RPMI8226 (cell line): ENCODE measurements at regions not wholly inside any gene's neighbourhood (a gene's known extent, or its start where the extent isn't known, plus 50 kb on each side); places are given as distances from the start of the nearest gene placed in this dataset.

Experiments used
- DNase-seq: peaks from one replicate; pipeline ENCODE4 v3.0.0-alpha.2; 2015

DNA sequence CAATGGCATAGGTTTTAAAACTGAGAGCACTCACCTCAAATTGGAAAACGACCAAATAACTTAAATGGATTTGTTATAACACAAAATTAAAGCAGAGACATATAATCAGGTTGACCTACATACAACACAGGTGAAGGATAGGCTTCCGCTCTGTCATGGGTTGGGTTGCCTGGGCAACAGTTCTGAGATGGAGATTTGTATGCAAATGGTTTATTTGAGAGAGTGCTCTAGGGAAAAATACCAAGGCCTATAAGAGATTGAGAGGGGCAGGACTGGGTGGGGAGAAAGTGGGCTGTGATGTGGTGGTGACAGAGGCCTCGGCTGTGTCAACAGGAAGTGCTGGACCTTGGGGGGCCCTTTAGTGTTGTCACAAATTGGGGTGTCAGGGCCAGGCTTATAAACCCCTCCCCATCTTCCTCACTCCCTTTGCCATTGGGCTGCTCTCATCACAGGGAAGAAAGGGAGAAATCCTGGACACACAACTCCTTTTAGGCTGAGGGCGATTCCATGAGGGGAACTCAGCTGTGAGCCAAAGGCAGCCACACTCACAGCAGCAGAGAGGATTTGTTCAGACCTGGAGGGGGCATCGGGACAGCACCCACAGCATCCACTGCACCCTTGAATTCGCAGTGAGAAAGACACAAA is 105.4 kb upstream of the LYZL1 start:
- DNase-seq = no peak

DNA sequence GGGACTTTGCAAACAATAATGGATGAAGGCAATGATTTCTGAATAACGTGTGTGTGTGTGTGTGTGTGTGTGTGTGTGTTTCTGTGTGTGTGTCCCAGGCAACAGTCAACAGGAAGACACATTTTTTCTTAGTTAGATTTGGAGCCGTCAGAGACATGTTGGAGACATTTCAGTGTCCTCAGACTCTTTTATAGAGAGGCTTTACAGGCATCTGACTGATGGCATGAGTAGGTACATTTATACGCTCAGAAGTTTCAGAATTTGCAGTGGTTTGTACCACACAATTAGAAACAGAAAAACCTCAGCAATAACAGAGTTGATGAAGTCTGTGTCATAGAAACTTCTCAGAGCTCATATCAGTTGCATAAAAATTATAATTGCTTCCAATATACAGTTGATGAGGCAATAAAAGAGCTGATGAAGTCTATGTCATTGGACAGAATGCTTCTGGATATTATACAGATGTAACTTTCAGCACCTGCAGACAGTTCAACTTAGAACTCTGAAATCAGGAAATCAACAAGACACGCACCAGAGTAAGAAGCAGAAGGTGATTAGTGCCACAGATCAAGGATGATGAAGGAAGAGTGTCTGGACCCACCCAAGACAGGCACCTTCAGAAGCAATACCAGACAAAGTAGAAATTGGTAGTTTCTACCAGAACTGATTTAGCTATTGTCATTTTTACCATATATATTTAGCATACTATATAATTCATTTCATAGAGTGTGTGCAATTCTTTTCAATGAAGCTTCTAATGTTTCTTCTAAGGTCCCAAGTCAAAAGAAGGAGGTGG is 104.5 kb upstream of the LYZL1 start:
- DNase-seq = no peak

DNA sequence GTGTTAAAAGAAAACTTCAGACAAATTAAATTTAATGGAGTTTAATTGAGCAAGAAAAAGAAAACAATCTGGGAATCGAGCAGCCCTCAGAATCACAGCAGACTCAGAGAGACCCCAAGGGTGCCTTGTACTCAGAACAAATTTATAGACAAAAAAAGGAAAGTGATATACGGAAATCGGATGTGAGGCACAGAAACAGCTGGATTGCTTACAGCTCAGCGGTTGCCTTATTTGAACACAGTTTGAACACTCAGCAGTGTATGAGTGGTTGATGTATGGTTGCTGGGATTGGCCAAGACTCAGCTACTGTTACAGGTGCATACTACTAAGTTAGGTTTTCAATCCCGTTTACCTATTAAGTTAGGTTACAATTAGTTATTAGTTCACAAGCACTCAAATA is 103.8 kb upstream of the LYZL1 start:
- DNase-seq = no peak

DNA sequence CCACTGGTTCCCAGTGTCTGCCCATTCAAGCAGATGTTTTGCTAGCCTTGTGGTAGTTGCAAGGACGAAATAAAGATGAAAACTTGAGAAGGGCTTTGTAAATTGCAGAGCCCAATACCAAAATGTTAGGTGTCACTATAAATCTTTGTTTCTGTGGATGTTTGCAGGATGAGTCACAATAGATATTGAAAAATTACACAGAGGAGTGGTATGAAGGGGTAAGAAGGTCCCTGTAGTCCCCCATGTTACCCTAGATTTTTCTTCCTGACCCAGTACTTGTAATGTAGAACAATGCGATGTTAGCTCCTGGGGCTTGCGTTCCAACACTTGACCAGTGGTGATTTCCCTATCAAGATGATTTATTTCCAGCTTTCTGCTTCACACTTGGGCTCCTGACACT is 102.6 kb upstream of the LYZL1 start:
- no peak for DNase-seq

DNA sequence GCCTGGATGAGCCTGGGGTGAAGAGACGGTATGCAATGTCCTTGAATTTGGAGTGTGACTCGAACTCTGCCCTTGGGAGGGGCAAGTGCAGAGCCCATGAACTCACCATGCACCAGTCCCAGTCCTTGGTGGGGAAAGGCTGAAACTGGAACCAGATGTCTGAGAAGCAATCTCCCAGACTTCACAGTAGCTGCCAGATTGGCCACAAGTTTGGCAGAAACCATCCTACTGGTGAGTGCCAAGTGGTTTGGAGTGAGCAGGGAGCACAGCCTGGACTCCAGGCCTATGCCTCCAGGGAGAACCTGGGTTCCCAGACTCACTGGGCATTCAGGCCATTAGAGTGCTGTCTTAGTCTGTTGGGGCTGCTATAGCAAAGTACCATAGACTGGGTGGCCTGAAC is 99.6 kb upstream of the LYZL1 start:
- DNase-seq = no peak

DNA sequence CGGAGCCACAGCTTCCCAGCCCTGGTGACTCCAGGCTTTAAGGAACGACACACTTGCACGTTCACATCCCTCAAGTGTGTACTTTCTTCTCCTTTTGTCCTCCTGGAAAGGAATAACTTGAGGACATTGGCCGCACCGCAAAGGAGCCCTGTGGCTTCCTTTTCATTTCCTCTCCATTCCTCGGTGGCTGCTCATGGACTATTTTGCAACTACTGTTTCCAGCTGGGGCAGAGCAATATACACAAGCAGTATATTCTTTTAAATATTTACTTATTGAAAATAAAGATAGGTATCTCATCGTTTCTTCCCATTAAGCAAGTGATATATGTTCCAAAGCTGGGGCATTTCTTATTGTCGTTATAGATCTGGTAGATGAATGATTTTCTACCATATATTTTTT is 97.2 kb upstream of the LYZL1 start:
- DNase-seq = no peak

DNA sequence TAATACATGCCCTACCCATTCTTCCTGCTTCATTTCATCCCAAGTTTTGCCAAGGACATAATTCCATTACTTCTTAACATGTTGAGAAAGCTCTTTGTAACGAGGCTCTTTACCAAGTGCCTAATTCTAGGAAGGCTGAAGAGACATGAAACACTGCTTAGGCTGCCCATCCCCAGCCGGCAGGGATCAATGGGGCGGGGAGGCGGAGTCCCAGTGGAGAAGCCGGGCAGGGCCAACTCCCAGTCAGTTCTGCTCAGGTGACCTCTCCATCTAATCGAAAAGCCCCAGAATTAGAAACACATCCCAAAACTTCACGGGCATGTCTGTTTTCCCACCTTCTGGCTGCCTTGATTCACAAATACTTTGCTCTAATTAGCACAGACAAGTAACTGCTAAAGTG is 89.5 kb upstream of the LYZL1 start:
- no peak for DNase-seq

DNA sequence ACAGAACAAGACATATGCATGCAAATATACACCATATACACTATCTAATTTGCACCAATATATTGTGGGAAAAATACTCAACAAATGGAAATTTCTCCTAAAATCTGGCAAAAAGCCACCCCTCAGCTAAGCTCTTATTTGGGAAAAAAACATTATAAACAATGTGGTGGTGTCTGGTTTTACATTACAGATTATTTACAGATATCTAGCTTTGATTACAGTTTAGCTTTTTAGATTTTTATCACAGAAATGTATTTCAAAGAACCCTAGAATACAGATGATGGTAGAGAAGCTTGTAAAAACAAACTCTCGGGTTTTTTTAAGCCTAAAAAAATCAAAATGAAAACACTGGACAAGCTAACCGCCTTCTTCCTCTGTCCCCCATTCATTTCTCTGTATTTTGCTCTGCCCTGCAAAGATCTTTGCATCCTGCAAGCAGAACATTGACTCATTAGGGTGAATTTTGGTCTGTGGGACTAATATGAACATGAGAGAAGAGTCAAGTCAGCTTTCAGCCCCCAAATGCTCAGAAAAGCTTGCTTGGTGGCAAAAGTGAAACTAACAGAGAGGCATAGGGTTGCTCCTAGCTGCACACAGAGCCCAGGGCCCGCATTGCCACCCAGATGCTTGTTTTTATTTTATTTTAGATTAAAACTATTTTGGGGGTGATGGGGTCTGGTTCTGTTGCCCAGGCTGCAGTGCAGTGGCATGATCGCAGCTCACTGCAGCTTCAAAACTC is 88.8 kb upstream of the LYZL1 start:
- peak; percentile 4 for DNase-seq

DNA sequence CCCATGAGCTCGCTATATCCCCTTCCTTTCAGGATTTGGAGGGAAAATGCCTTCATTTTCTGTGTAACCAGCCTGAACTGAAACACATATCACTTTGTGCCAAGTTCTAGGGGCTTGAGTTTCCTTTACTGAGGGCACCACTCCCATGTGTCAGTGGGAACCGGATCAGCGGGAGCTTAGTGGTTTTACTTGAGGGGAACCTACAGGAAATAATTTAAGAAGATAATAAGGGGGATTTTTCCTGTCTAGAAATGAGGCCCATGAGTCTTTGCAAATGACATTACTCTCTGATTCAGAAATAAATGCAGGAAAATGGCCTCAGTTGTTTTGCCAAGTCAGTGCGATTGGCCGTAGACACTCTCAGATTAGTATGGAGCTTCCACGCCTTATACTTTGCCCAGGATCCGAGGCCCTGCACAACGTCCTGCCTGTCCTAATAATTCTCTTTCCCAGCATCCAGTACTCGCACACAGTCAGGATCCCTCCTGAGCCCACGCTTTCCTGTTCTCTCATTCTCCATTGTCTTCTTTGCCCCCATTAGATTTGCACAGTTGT is 86.4 kb upstream of the LYZL1 start:
- DNase-seq = no peak

DNA sequence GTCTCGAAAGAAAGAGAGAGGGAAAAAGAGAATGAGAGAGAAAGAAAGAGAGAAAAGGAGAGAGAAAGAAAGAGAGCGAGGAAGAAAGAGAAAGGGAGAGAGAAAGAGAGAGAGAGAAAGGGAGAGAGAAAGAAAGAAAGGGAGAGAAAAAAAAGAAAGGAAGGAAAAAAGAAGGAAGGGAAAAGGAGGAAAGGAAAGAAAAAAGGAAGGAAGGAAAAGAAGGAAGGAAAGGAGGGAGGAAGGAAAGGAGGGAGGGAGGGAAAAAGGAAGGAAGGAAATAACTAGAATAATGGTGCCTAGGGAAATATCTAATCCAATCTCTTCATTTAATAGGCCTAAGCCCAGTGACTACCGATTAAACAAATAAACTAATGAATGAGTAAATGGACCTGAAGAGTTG is 85.4 kb upstream of the LYZL1 start:
- no peak for DNase-seq

DNA sequence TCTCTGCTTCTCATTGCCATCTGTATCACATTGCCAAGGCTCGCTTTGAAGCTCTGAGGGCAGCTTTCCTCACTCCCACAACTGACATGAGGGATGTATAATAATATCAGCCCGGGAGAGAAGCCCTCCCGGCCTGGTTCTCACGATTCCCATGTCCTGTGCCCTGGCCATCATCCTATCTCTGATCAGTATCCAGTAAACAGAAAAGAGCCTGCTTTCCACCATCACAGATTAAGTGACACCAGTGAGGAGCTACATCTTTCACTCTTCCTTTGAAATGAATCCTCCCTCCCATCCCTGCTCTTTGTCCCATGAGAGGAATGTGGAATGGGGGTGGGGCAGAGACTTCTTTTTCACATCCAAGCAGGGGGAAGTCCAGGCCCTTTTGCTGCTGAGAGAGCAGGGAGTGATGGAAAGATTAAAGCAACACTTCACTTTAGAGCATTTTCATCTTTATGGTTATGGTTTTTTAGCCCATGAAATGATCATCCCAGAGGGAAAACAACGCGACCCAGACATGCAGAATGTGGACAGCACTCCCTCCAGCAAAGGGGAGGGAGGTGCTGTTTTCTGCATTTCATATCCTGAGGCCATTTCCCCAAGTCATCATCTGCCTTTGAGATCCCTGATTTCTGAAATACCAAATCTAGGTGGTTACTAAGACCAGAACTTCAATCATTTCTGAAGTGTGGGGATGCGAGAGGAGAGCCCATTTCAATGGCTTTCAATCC is 84.6 kb upstream of the LYZL1 start:
- no peak for DNase-seq

DNA sequence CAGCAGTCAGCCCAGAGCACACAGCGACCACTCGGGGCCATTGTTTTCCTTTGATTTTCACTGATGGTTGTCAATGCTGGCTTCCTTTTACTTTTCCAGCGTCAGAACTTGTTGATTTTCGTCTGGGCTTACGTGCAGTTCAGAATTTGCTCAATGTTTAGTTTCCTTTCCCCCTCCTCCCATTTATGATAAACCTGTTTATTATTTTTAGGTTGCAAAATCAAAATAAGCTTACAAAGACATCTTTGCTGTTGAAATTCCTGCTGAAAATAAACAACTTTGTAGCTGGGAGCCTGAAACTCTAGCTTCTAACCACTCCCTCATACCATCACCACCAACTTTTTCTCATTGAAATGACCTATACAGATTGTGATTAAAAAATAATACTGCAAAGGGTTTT is 83.1 kb upstream of the LYZL1 start:
- DNase-seq = no peak

DNA sequence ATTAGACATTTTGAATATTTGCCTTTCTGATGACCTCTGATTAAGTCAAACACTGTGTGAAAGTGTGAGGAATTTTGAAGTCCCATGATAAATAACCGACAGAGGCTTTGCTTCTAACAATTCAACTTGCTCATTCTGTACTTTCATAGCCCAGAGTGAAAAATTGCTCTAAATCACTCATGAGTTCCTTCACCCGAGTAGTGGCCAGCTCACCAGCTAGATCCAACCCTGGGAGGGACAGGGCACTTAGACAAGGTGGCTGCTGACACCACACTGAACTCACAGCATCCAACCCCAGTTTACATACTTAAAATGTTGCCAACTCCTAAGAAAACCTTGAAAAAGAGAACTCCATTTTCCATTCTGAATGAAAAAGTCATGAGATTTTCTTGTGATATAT is 80.0 kb upstream of the LYZL1 start:
- no peak for DNase-seq

DNA sequence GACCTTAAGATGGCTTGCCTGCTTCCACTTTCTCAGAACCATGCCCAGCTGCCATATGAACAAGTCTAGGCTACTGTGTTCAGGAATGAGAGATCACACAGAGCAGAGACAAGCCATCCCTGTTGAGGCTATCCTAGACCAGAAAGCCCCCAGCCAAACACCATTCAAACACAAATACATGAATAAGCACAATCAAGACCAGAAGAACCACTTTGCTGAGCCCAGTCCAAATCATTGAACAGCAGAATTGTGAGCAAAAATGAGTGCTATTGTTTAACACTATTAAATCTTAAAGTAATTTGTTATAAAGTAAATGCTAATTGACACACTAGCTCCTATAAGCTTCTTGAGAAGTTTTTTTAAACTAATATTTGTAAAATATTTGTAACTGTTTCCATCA is 79.0 kb upstream of the LYZL1 start:
- DNase-seq = no peak

DNA sequence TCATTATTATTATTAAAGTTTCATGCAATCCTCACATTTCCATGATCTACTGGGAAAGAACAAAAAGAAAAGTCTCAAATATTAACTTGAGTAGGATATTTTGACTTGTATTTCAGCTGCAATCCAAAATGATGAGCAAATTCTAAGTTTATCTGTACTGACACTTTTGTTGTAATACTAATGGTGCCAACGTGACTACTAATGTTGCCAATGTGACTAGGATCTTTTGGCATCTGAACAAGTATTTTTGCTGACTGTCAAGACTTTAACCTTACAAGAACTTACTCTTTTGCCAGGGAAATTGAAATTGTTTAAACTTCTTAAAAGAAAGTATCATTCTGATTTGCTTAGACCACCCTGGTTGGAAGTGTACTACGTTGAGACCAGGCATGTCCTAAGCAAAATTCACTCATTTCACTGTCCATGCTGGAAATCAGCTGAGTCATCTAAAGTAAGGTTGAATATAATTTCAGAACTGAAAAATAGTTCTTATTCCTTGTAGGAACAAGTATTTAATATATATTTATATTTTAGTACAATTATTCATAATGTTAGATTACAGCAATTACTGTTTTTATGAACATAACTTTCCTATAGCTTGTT is 78.5 kb upstream of the LYZL1 start:
- DNase-seq = no peak

DNA sequence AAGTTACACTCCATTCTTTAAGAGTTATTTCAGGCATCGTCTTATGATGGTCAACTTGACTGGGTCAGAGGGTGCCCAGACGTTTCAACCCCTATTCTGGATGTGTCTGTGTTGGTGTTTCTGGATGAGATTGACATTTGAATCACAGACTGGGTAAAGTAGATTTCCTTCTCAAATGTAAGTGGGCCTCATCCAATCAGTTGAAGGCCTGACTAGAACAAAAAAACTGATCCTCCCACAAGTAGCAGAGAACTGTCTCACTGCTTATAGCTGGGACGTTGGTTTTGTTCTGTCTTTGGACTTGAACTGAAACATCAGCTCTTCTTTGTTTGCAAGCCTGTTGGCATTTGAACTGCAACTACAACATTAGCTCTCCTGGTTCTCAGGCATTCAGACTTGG is 76.3 kb upstream of the LYZL1 start:
- DNase-seq = no peak

DNA sequence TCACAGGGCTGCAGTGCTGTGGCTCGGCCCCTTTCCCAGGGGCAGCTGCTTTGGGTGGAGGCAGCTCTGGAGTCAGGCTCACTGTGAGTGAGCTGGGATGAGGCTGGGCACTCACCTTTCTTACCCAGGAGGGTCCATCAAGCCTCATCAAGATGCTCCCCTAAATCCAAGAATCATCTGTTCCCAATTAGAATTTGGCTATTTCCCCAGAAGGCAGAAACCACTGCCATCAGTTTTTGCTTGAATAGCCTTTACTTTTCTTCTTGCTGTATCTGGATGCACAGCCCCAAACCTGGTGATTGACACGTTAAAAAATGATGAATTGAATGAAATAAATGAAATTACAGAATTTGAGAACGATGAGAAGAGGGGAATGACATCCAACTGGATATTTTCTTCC is 74.3 kb upstream of the LYZL1 start:
- no peak for DNase-seq

DNA sequence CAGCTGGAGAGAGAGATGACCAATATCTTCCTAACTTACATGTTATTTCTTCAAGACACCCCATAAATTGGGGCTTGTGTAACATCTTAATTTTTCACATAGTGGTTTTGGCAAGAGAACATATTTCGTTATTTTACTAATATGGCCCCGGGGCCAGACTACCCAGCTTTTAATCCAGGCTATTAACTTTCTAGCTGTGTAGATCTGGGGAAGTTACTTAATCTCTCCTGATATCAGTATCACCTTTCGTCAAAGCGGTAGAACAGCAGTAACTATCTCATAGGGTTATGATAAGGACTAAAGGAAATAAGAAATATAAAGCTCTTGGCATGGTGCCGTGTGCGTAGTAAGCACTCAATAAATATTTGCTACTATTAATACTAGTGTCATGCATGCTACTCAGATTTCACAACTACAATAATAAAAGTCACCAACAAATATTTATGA is 71.6 kb upstream of the LYZL1 start:
- no peak for DNase-seq

DNA sequence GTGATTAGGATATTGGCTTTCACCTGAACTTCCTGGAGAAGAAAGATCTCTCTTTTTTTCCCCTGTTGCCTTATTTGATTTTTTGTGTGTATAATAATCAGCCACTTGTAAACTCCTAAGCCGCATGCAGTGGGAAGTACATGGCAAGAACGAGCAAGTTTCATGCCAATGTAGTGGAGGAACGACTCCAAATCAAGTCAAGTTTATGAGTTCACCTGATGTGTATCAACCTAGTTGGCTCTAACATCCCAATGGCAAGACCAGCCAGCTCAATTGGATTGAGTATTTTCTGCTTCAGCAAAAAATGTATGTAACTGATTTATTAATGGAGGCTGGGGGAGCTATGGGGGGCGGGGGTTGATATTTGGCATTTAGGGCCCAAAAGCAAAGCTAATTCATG is 65.5 kb upstream of the LYZL1 start:
- no peak for DNase-seq

DNA sequence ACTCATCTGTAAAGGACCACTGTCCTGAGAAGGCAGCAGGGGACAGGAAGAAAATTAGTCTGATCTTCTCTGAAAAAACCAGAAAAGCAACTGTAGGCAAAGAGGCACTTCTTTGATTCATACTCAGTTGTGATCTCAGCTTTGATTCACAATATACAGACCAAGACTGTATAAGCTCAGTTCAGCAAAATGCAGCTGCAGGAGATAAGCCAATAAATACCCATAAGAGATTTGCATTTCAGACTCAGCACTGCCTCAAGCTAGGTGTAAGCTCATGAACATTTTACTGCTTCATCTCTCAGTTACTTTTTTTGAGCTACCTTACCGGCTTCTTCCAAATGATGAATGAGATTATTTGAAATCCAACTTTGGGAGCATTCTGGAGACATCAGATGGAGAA is 64.2 kb upstream of the LYZL1 start:
- no peak for DNase-seq

DNA sequence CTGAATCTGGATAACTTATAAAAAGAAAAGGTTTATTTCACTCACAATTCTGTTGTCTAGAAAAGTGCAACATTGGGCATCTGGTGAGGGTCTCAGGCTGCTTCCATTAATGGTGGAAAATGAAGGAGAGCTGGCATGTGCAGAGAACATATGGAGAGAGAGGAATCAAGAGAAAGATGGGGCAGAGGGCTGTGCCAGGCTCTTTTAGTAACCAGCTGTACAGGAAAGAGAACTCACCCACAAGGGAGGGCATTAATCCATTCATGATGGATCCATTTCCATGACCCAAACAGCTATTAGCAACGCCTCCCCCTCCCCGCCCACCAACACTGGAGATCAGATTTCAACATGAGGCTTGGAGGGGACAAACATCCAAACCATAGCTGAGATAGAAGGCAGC is 61.7 kb upstream of the LYZL1 start:
- no peak for DNase-seq

DNA sequence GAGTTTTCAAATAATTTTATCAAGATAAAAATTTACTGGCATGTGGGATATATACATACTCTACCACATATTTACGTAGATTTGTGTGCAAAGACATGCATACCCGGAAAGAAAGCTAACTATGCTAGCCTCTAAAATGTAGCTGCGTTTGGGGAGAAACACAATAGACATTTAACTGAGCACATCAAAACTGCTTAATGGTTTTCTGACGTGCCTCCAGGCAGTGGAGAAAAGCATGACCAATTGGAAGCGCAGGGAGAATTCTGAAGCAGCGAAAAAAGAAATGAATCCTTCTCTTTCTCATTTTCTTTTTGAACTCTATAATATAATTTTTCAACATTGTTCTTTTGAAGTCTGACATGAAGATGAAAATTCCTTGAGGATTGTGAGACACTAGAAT is 60.3 kb upstream of the LYZL1 start:
- DNase-seq = no peak

DNA sequence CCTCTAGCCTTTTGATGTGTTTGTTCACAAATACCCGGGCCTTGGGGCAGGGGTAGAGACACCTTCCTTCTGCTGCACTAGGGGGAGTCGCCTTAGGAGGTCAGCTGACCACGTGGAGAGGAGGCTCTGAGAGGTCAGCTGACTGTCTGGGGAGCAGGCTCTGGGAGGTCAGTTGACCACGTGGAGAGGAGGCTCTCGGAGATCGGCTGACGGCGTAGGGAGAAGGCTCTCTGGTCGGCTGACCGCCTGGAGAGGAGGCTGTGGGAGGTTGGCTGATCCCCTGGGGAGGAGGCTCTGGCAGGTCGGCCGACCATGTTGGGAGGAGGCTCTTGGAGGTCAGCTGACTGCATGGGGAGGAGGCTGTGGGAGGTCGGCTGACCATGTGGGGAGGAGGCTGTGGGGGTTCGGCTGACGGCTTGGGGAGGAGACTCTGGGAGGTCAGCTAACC is 59.6 kb upstream of the LYZL1 start:
- DNase-seq = no peak
